HCT116 (cell line): ENCODE measurements at regions not wholly inside any gene's neighbourhood (a gene's known extent, or its start where the extent isn't known, plus 50 kb on each side); places are given as distances from the start of the nearest gene placed in this dataset.

ENCODE experiments used
- ATAC-seq: fragments of 200-7000 bp; cut with Tn5 transposase; 2 replicates; pipeline ENCODE4 v1.9.1; 2020; ENCODE audit warnings: mild to moderate bottlenecking, moderate library complexity
- BruUV-seq: library from RNA; stranded (reverse); fragments of 400-500 nt; replicated peaks from 2 replicates; lab custom pipeline; 2021; lab: Mats Ljungman, UMichigan
- CTCF ChIA-PET: fragments of 300-600 bp; sonication (Branson Sonifier 250); formaldehyde crosslinking; loops from one replicate; lab custom pipeline; 2021; ENCODE audit warnings: antibody characterized with exemption; lab: Charles Lee
- POLR2A ChIA-PET: fragments of 300-600, 350-600 bp; sonication (Branson Sonifier 250); formaldehyde crosslinking; loops from one replicate; lab custom pipeline; 2021; ENCODE audit warnings: antibody characterized with exemption; lab: Charles Lee
- RAD21 ChIA-PET, 2 experiments: fragments of 300-600 bp; sonication (Branson Sonifier 250); formaldehyde crosslinking; loops; one replicate each; lab custom pipeline; 2023; ENCODE audit warnings: low total read pairs in 2 of 2; ENCODE audit not compliant: uncharacterized antibody in 2 of 2, unreplicated experiment in 2 of 2, low non-redundant PET in 1 of 2; lab: Charles Lee
- DNase-seq: peaks from one replicate; pipeline ENCODE4 v3.0.0-alpha.2; 2010; ENCODE audit warnings: low read depth, low spot score
- H2AFZ ChIP-seq: fragments of 200-600 bp; shearing (Covaris generic), sonication (generic); 2 replicates; pipeline ENCODE4 v1.6.1; 2017; ENCODE audit warnings: low read depth, mixed run types, mixed read lengths, antibody characterized with exemption, low read length; ENCODE audit not compliant: poor library complexity, severe bottlenecking
- H3K27ac ChIP-seq: 2 replicates; pipeline ENCODE4 v1.5.1; 2012; ENCODE audit warnings: low read depth, low read length
- H3K27me3 ChIP-seq: fragments of 200-600 bp; sonication (generic); 2 replicates; pipeline ENCODE4 v1.6.1; 2016; ENCODE audit warnings: mixed run types, low read length, mixed read lengths; ENCODE audit not compliant: insufficient read depth
- H3K36me3 ChIP-seq, 2 experiments: fragments of 200-500 bp in 1 of 2; fragments of 200-600 bp in 1 of 2; sonication (Bioruptor generic) in 1 of 2; sonication (generic) in 1 of 2; 2 replicates each; pipeline versions ENCODE4 v1.5.1 to v1.6.1; 2014 to 2016; ENCODE audit warnings: low read length in 2 of 2, inconsistent platforms in 1 of 2, mixed read lengths in 1 of 2, mixed run types in 1 of 2; ENCODE audit not compliant: insufficient read depth in 2 of 2, control insufficient read depth in 1 of 2
- H3K4me1 ChIP-seq, 2 experiments: fragments of 200-600 bp in 1 of 2; sonication (generic) in 1 of 2; 2 replicates each; pipeline versions ENCODE4 v1.5.1 to v1.6.1; 2012 to 2017; ENCODE audit warnings: low read length in 2 of 2, inconsistent platforms in 1 of 2, mild to moderate bottlenecking in 1 of 2, mixed read lengths in 1 of 2, mixed run types in 1 of 2, moderate library complexity in 1 of 2; ENCODE audit not compliant: insufficient read depth in 2 of 2, control insufficient read depth in 1 of 2
- H3K4me2 ChIP-seq: fragments of 200-600 bp; sonication (generic); 2 replicates; pipeline ENCODE4 v1.6.1; 2017; ENCODE audit warnings: mixed run types, low read length, mixed read lengths
- H3K4me3 ChIP-seq, 2 experiments: fragments of 200-600 bp in 1 of 2; sonication (generic) in 1 of 2; replicated peaks in 1 of 2; 2 replicates each; pipeline ENCODE4 v1.5.1; 2011 to 2016; ENCODE audit warnings: low read length in 2 of 2, control low read depth in 1 of 2, low read depth in 1 of 2, mild to moderate bottlenecking in 1 of 2, mixed read lengths in 1 of 2, mixed run types in 1 of 2
- H3K79me2 ChIP-seq: fragments of 200-600 bp; sonication (generic); 2 replicates; pipeline ENCODE4 v1.6.1; 2017; ENCODE audit warnings: mild to moderate bottlenecking, mixed run types, low read length, moderate library complexity, mixed read lengths; ENCODE audit not compliant: insufficient read depth
- H3K9ac ChIP-seq: fragments of 200-600 bp; sonication (generic); 2 replicates; pipeline ENCODE4 v1.6.1; 2016; ENCODE audit warnings: low read length, mixed read lengths
- H3K9me2 ChIP-seq: fragments of 200-600 bp; sonication (generic), shearing (Covaris generic); 2 replicates; pipeline ENCODE4 v1.6.1; 2017; ENCODE audit warnings: mixed run types, mild to moderate bottlenecking, moderate library complexity; ENCODE audit not compliant: insufficient read depth
- H3K9me3 ChIP-seq, 2 experiments: fragments of 200-500 bp in 1 of 2; fragments of 200-600 bp in 1 of 2; sonication (Bioruptor generic) in 1 of 2; sonication (generic) in 1 of 2; 2 replicates each; pipeline ENCODE4 v1.6.1; 2014 to 2017; ENCODE audit warnings: low read length in 2 of 2, mixed read lengths in 2 of 2, inconsistent platforms in 1 of 2, low read depth in 1 of 2, mild to moderate bottlenecking in 1 of 2, mixed run types in 1 of 2, moderate library complexity in 1 of 2; ENCODE audit not compliant: control insufficient read depth in 1 of 2, insufficient read depth in 1 of 2
- H4K20me1 ChIP-seq: fragments of 200-600 bp; sonication (generic), shearing (Covaris generic); 2 replicates; pipeline ENCODE4 v1.6.1; 2017; ENCODE audit warnings: mixed run types, mild to moderate bottlenecking, moderate library complexity; ENCODE audit not compliant: insufficient read depth
- CBX3 ChIP-seq: IDR thresholded peaks from 2 replicates; pipeline ENCODE4 v1.6.1; 2012; ENCODE audit warnings: low read depth
- ELF1 ChIP-seq: IDR thresholded peaks from 2 replicates; pipeline ENCODE4 v1.6.1; 2012; ENCODE audit warnings: low read depth, borderline replicate concordance
- EZH2 ChIP-seq: fragments of 200-600 bp; sonication (generic); IDR thresholded peaks from 2 replicates; pipeline ENCODE4 v1.6.1; 2017; ENCODE audit warnings: antibody characterized with exemption, mixed run types
- FOSL1 ChIP-seq: IDR thresholded peaks from 2 replicates; pipeline ENCODE4 v1.6.1; 2012; ENCODE audit warnings: low read depth
- POLR2AphosphoS5 ChIP-seq: IDR thresholded peaks from 2 replicates; pipeline ENCODE4 v1.6.1; 2011; ENCODE audit warnings: mild to moderate bottlenecking, low read depth, low read length, moderate library complexity
- SIN3A ChIP-seq: IDR thresholded peaks from 2 replicates; pipeline ENCODE4 v1.6.1; 2012; ENCODE audit warnings: low read depth
- TCF7L2 ChIP-seq: IDR thresholded peaks from 2 replicates; pipeline ENCODE4 v1.7.0; 2011; ENCODE audit warnings: borderline replicate concordance, inconsistent platforms; ENCODE audit not compliant: insufficient read depth, insufficient read length; ENCODE audit errors: extremely low read depth
- ZNF274 ChIP-seq: fragments of 200-500 bp; sonication (Bioruptor generic); IDR thresholded peaks from 2 replicates; pipeline ENCODE4 v1.6.1; 2014; ENCODE audit warnings: mild to moderate bottlenecking, low read depth, low read length, inconsistent platforms
- intact Hi-C: fragments of 100-400 bp; cut with micrococcal nuclease; formaldehyde crosslinking; loops from 2 replicates; pipeline ENCODE4 v1.10.0; 2022
- TF ChIP-seq, protein P1 (sequence below): IDR thresholded peaks from 2 replicates; pipeline ENCODE4 v1.6.1; 2012
- TF ChIP-seq, protein P2 (sequence below), 3 experiments: fragments of 200-600 bp in 1 of 3; sonication (generic) in 1 of 3; IDR thresholded peaks in 2 of 3; conservative IDR thresholded peaks in 1 of 3; 2 replicates each; pipeline ENCODE4 v1.5.1; 2012 to 2017; ENCODE audit warnings: low read depth in 2 of 3, low read length in 2 of 3, antibody characterized with exemption in 1 of 3, borderline replicate concordance in 1 of 3, control low read depth in 1 of 3, mild to moderate bottlenecking in 1 of 3, mixed read lengths in 1 of 3, mixed run types in 1 of 3, moderate library complexity in 1 of 3; ENCODE audit not compliant: insufficient read depth in 1 of 3
- TF ChIP-seq, protein P3 (sequence below): IDR thresholded peaks from 2 replicates; pipeline ENCODE4 v1.6.1; 2011; ENCODE audit warnings: mild to moderate bottlenecking, low read length, moderate library complexity; ENCODE audit not compliant: insufficient replicate concordance; ENCODE audit errors: extremely low read depth

DNA sequence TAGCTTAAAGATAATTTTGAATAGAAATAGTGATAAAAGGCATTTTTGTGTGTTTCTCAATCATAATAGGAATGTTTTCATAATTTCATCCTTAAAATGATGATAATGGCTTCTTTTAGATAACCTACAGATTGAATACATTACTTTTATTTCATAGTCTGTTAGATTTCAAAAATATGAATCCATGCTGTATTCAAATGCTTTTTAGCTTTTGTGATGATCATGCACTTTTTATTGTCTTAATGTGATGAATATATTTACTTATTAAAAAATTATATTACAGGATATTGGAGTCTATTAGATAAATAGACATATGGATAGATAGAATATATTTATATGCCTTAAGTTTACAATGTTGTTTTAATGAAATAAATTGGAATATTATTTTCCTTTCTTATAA lies 886.8 kb upstream of the NOVA1 start:
- ATAC-seq (no peak), DNase-seq (no peak)
- H3K79me2 ChIP-seq, result no peaks in the 10 kb centered on the region
- no peak overlapping the region for H3K9ac ChIP-seq
- no peak overlapping the region for H2AFZ ChIP-seq
- no peaks in the 10 kb centered on the region for H3K4me1 ChIP-seq
- intact Hi-C loops, result no loop called here
- ChIA-PET CTCF (no interaction called here), POLR2A (no interaction called here), RAD21 (no interaction called here)
- no peak overlapping the region for H3K27ac ChIP-seq
- TF ChIP-seq EZH2, result no peak
- TF ChIP-seq ZNF274, result no peak
- TF ChIP-seq, protein P1, sequence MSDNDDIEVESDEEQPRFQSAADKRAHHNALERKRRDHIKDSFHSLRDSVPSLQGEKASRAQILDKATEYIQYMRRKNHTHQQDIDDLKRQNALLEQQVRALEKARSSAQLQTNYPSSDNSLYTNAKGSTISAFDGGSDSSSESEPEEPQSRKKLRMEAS, result no peak
- no peak for TF ChIP-seq TCF7L2
- no peak for TF ChIP-seq SIN3A
- no peak for TF ChIP-seq POLR2AphosphoS5
- TF ChIP-seq, protein P2, sequence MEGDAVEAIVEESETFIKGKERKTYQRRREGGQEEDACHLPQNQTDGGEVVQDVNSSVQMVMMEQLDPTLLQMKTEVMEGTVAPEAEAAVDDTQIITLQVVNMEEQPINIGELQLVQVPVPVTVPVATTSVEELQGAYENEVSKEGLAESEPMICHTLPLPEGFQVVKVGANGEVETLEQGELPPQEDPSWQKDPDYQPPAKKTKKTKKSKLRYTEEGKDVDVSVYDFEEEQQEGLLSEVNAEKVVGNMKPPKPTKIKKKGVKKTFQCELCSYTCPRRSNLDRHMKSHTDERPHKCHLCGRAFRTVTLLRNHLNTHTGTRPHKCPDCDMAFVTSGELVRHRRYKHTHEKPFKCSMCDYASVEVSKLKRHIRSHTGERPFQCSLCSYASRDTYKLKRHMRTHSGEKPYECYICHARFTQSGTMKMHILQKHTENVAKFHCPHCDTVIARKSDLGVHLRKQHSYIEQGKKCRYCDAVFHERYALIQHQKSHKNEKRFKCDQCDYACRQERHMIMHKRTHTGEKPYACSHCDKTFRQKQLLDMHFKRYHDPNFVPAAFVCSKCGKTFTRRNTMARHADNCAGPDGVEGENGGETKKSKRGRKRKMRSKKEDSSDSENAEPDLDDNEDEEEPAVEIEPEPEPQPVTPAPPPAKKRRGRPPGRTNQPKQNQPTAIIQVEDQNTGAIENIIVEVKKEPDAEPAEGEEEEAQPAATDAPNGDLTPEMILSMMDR (IDR thresholded peaks at IDR 0.05 in 2 of 3, conservative IDR thresholded peaks at IDR 0.05 in 1 of 3; ENCODE audit: borderline replicate concordance in 1 of 3, insufficient read depth in 1 of 3, low read depth in 2 of 3, low read length in 2 of 3), result no peak
- TF ChIP-seq CBX3, result no peak
- TF ChIP-seq FOSL1, result no peak
- TF ChIP-seq, protein P3, sequence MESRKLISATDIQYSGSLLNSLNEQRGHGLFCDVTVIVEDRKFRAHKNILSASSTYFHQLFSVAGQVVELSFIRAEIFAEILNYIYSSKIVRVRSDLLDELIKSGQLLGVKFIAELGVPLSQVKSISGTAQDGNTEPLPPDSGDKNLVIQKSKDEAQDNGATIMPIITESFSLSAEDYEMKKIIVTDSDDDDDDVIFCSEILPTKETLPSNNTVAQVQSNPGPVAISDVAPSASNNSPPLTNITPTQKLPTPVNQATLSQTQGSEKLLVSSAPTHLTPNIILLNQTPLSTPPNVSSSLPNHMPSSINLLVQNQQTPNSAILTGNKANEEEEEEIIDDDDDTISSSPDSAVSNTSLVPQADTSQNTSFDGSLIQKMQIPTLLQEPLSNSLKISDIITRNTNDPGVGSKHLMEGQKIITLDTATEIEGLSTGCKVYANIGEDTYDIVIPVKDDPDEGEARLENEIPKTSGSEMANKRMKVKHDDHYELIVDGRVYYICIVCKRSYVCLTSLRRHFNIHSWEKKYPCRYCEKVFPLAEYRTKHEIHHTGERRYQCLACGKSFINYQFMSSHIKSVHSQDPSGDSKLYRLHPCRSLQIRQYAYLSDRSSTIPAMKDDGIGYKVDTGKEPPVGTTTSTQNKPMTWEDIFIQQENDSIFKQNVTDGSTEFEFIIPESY, result no peak
- TF ChIP-seq ELF1, result no peak
- no peak overlapping the region for H3K4me3 ChIP-seq
- H3K27me3 ChIP-seq, result no peaks in the 10 kb centered on the region
- H3K4me2 ChIP-seq, result no peak overlapping the region
- BruUV-seq, result no TSS peak
- H3K9me2 ChIP-seq, result no peaks in the 10 kb centered on the region
- no peaks in the 10 kb centered on the region for H3K36me3 ChIP-seq
- peaks cover 3 to 22% of the 10 kb centered on the region in 2 experiments; a peak in 3 of 4 replicates for H3K9me3 ChIP-seq
- H4K20me1 ChIP-seq, result no peaks in the 10 kb centered on the region
